ENCODE measurements at regions not wholly inside any gene's neighbourhood (a gene's known extent, or its start where the extent isn't known, plus 50 kb on each side); places are given as distances from the start of the nearest gene placed in this dataset.

DNA sequence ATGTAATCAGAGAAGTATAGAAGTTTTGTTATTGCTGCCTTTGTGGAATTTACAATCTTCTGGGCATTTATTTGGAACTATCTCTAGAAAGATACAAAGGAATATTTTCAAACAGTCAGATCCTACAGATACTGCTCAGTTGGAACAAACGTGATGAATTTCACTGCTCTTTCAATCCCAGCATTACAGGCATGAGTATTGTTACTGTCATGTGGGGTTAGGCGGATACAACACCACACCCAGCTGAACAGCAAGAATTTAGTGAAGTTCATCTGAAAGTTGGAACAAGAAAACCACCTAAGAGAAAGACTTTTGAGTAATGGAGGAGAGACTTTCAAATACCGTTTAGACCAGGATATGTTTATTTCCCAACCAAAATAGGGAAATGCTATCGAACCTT lies 123.3 kb upstream of the PLXNC1 start:
- no peak for DNase-seq (ENCODE audit: low spot score)
- no peak for ATAC-seq

GRCh38 chr12:94025756-94026155 lies 122.6 kb upstream of the PLXNC1 start:
- ATAC-seq: no peak

DNA sequence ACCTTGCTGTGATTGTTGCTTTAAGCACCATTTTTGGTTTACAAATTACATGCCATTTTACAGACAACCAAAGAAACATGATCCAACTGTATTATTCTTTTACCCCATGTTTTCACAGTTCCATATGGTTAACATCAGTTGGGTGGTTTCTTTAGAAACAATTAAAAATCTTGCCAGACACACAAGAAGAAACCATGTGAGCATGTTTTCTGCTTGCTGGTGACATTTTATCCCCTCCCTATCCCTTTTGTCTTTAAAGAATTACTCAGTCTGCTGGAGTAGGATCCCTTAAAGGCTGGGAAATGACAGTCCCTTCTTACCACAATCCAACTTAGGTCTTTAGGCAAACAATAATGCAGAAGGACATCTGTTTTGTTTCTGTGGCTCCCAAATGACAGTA lies 121.8 kb upstream of the PLXNC1 start:
- DNase-seq (ENCODE audit: low spot score) (no peak), ATAC-seq (no peak)

More at GRCh38 chr12:94025756-94026155, 122.6 kb upstream of the PLXNC1 start:
- DNase-seq (ENCODE audit: low spot score): no peak

GRCh38 chr12:94027561-94027960 lies 120.8 kb upstream of the PLXNC1 start:
- ATAC-seq (peak; percentile 73), DNase-seq (ENCODE audit: low spot score) (no peak)

- DNase-seq (ENCODE audit: low spot score) (no peak), ATAC-seq (no peak)
Observed at GRCh38 chr12:94031763-94032162, 116.6 kb upstream of the PLXNC1 start.

DNA sequence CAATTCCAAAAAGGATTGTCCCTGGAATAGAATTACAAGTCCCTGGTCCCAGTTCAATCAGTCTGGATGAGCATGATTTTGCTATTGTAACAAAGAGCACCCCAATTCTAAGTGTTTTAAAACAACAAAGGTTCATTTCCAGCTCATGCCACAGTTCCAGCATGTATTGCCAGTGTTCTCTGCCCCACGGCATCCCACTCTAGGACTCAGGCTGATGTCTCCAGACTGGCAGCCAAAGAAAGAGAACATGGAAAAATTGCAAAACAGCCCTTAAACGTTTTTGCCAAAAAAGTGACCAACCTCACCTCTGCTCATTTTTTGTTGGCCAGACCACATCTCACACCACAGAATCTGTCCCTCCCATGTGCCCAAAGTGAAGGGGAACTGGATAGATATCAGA lies 116.0 kb upstream of the PLXNC1 start:
- ATAC-seq (peak; percentile 43), DNase-seq (ENCODE audit: low spot score) (no peak)

GRCh38 chr12:94033101-94033500 lies 115.3 kb upstream of the PLXNC1 start:
- ATAC-seq: no peak
- no peak for DNase-seq (ENCODE audit: low spot score)

DNA sequence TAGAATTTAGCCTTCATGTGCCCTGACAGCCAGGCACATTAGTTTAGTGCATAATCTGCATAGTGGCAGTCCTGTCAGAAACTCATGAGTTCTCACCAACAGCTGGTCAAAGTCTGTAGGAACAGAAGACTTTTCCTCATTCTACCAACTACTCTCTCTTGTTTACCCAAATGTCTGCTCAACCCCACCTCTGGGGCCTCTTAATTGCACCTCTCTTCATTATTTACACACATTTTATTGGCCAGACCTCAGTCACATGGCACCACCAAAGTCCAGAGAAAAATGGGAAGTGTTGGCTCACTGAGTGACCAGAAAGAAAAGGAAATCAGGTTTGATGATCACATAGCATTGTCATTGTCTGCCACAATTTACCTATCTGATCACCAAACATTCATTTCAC lies 114.6 kb upstream of the PLXNC1 start:
- ATAC-seq: no peak
- no peak for DNase-seq (ENCODE audit: low spot score)

- DNase-seq (ENCODE audit: low spot score) (no peak), ATAC-seq (no peak)
Observed at GRCh38 chr12:94037444-94037843, 110.9 kb upstream of the PLXNC1 start.

- DNase-seq (ENCODE audit: low spot score): no peak
Observed at GRCh38 chr12:94038605-94039004, 109.8 kb upstream of the PLXNC1 start.

DNA sequence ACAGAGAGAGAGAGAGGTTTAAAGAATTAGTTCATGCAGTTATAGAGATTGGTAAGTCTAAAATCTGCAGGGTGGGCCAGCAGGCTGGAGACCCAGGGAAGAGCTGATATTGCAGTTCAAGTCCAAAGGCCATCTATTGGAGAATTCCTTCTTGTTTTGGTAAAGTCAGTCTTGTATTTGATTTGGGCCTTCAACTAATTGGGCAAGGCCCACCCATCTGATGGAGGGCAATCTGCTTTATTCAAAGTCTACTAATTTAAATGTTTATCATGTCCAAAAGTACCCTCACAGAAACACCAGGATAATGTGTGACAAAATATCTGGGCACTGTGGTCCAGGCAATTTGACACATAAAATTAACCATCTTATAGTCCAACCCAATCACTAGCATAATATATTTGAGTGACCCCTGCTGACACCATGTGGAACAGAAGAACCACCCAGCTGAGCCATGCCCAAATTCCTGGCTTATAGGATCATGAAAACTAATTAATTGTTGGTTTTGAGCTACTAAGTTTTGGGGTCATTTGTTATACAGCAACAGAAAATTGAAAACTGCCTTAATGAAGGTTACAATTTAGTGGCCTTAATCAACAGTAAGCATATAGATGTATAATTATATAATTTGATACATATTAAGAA lies 109.1 kb upstream of the PLXNC1 start:
- no peak for ATAC-seq
- no peak for DNase-seq (ENCODE audit: low spot score)

More at GRCh38 chr12:94038605-94039004, 109.8 kb upstream of the PLXNC1 start:
- no peak for ATAC-seq

GRCh38 chr12:94039914-94040313 lies 108.5 kb upstream of the PLXNC1 start:
- no peak for ATAC-seq
- no peak for DNase-seq (ENCODE audit: low spot score)

GRCh38 chr12:94041850-94042249 lies 106.5 kb upstream of the PLXNC1 start:
- no peak for ATAC-seq
- DNase-seq (ENCODE audit: low spot score): no peak

- no peak for DNase-seq (ENCODE audit: low spot score)
- ATAC-seq: no peak
Observed at GRCh38 chr12:94042321-94042720, 106.1 kb upstream of the PLXNC1 start.

DNA sequence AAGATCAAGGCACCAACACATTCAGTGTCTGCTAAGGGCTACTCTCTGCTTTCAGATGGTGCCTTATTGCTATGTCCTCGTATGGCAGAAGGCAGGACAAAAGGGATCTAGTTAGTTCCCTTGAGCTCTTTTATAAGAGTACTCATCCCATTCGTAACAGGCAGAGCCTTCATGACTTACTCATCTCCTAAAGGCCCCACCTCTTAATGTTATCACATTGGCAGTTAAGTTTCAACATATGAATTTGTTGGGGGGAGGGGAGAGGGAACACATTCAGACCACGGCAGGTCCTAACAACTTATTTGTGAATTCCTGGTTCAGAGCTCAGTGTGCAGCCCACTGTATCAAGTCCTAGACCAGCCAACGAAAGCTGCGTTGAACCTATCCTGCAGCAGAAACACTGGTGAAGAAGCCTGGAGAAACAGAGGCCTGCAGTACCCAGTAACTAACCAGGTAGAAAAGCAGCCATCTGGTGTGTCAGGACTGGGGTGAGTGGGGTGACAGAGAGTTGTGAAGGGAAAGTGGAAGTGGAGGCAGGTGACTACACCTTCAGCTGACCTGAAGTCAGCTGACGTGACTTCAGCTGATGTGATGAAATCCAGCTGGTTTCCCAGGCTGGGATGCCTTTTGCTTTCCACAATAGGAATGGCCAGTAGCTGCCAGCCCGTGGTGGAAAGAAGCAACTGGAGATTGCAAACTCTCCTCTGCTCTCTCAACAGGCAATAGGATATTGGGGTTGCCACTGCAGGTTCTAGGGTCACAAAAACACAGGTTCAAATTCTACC lies 101.6 kb upstream of the PLXNC1 start:
- no peak for ATAC-seq
- DNase-seq (ENCODE audit: low spot score): no peak

DNA sequence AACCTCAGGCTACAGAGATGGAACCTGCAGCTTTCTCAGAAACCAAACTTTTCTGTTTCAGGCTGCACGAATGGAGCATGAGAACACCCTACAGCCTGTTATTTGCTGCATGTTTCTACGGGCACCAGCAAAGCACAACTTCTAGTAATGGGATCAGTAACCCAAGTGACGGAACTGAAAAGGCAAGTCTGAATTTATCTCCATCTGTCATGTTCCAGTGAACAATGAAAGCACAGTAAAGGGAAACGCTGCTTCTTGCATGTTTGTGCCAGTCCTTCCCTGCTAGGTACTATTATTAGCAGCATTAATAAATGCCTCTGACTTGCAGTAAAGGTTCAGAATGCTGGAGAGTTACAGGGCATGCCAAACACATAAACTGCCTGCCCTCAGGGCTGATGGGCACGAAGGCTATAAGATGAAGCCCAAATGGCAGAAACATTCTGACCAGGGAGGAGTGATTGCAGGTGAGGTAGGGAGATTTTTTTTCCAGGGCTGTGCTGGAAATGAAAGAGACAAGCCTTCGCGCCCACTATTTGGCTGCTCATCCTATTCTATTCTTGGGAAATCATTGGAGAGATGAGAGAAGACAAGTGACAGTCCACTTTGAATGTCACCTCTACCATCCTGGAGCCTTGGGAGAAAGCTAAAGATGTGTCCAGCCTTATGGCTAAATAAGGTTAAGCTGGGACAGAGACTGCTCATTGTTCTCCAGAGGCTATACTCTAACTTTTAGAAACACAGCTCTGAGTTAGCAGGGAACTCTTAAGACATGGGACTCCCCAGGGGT lies 100.4 kb upstream of the PLXNC1 start:
- ATAC-seq (no peak), DNase-seq (ENCODE audit: low spot score) (no peak)

GRCh38 chr12:94048757-94049156 lies 99.6 kb upstream of the PLXNC1 start:
- DNase-seq (ENCODE audit: low spot score) (no peak), ATAC-seq (no peak)

GRCh38 chr12:94049718-94050117 lies 98.7 kb upstream of the PLXNC1 start:
- DNase-seq (ENCODE audit: low spot score): no peak
- ATAC-seq: no peak

DNA sequence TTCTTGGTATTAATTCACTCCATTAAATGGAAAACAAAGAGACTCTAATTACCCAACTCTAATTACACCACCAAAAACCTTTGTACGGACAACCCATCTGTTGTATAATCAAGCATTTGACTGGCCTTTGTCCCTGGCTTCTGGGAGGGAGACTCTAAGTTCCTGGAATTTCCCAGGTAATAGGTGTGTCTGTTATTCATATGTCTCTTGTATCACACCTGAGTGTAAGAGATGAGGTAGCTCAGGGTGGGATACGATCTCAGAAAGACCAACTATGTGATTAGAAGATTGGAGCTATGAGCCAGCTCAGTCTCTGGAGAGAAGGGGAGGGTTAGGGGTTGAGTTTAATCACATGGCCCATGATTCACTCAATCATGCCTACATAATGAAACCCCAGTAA lies 94.7 kb upstream of the PLXNC1 start:
- DNase-seq (ENCODE audit: low spot score) (no peak), ATAC-seq (peak; percentile 41)

GRCh38 chr12:94055528-94055927 lies 92.8 kb upstream of the PLXNC1 start:
- no peak for DNase-seq (ENCODE audit: low spot score)
- ATAC-seq: no peak

DNA sequence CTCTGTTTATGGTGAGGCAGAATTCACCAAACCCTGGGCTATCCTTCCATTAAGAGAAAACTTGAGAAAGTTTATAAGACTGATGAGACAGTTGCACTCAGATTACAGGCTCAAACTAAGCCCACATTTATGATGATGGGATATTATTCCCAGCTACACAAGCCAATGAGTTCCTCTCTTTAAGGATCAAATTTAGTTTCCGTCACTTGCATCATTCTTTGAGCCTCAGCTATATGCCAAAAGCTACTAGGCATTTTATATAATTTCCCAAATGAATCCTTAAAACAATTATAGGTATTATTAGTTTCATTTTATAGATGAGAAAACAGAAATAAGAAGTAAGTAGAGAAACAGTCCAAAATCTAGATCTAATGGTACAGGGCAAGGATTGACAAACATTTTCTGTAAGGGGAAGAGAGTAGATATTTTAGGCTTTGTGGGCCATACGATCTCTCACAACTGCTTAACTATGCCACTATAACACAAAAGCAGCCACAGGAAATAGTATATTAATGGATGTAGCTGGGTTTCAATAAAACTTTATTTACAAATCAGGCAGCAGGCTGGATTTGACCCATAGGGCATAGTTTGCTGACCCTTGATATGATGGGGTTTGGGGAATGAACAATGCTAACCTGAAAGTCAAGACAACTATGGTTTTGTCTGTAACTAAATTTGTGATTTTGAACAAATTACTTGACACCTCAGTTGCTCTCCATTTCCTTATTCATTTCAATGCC lies 91.8 kb upstream of the PLXNC1 start:
- DNase-seq (ENCODE audit: low spot score) (no peak), ATAC-seq (no peak)

Data from left lobe of liver (tissue), 2 donors.